NCI-H2227 treated with DMSO at 0.1 percent for 48 hours (cell line): ENCODE measurements at regions not wholly inside any gene's neighbourhood (a gene's known extent, or its start where the extent isn't known, plus 50 kb on each side); places are given as distances from the start of the nearest gene placed in this dataset.
A peak's percentile ranks its signal among the peaks of the same experiment; 100 is the strongest.
"Not testable (repeated sequence)": the region's sequence is repeated elsewhere in the genome, so short reads cannot be mapped to it uniquely, and the experiment has no call there.

Experiments
- DNase-seq: peaks from one replicate; lab custom pipeline; 2025; lab: John Stamatoyannopoulos, UW

- DNase-seq: no peak
Measured at GRCh38 chr3:80978216-80978969, 783.1 kb downstream of the GBE1 start.

GRCh38 chr3:80970292-80970691, 791.2 kb downstream of the GBE1 start:
- DNase-seq: no peak

GRCh38 chr3:80929576-80929975, 831.9 kb downstream of the GBE1 start:
- no peak for DNase-seq

- no peak for DNase-seq
Measured at GRCh38 chr3:80914854-80915253, 846.6 kb downstream of the GBE1 start.

GRCh38 chr3:80898211-80898610, 863.2 kb downstream of the GBE1 start:
- no peak for DNase-seq

DNA sequence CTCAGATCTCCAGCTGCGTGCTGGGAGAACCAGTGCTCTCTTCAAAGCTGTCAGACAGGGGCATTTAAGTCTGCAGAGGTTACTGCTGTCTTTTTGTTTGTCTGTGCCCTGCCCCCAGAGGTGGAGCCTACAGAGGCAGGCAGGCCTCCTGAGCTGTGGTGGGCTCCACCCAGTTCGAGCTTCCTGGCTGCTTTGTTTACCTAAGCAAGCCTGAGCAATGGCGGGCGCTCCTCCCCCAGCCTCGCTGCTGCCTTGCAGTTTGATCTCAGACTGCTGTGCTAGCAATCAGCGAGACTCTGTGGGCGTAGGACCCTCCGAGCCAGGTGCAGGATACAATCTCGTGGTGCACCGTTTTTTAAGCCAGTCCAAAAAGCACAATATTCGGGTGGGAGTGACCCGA, 864.4 kb downstream of the GBE1 start:
- DNase-seq: not testable (repeated sequence)

GRCh38 chr3:80890571-80890970, 870.9 kb downstream of the GBE1 start:
- DNase-seq: no peak

- DNase-seq: no peak
Measured at GRCh38 chr3:80889535-80889934, 871.9 kb downstream of the GBE1 start.

DNA sequence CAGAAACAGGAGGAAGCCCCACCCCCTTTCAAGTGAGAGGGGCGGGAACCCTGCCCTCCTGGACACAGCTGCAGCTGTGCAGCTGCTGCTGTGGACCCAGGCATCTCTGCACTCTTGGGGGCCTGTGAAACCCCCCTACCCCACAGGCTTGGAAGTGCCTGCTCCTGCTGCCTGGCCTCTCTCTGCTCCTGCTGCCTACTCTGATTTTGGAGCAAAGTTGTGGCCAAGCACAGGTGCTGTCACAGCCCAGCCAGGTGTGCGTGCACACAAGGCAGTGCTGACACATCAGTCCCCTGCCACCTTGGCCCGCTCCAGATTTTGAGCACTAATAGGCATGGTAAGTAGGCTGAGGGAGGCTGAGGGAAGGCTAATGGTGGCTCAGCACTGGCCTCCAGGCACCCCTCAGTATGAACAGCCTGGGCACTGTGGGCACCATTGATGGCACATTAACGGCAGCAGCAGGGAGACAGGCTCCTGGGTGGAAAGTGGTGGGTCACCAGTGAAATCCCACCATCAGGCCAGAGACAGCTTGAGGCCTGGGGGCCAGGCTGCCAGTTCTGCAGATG, 890.9 kb downstream of the GBE1 start:
- DNase-seq: no peak

DNA sequence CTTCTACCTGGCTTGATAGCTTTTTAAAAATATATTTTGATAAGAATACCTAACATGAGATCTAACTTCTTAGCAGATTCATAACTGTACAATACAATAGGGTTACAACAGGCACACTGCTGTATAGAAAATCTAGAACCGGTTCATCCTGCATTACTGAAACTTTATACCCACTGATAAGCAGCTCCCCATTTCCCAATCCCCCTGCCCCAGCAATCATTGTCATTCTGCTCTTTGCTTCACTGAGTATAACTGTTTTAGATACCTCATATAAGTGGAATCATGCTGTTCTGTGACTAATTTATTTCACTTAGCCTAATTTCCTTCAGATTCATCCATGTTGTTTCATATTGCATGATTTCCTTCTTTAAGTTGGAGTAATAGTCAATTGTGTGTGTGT, 906.0 kb downstream of the GBE1 start:
- DNase-seq: no peak

- no peak for DNase-seq
Measured at GRCh38 chr3:80836395-80836794, 925.0 kb downstream of the GBE1 start.

DNA sequence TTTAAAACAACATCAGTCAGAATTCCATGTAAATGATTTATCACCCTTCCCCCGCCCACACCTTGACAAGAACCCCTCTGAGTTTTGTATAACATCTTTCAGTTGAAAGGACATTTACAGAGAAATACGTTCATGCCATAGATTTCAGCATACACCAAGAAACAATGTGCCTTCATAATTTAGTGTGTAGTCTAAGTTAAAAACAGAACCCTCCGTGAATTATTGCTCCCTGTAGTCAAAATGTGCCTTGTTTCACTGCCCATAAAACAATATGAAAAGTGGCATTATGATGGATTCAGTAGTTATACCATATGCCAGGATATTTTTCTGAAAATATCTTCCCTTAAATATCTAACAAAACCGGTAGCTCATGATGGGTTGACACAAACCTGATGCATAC, 953.9 kb downstream of the GBE1 start:
- no peak for DNase-seq

GRCh38 chr3:80806673-80807072, 954.8 kb downstream of the GBE1 start:
- DNase-seq: no peak

- DNase-seq: no peak
Measured at GRCh38 chr3:80788914-80789313, 972.5 kb downstream of the GBE1 start.

DNA sequence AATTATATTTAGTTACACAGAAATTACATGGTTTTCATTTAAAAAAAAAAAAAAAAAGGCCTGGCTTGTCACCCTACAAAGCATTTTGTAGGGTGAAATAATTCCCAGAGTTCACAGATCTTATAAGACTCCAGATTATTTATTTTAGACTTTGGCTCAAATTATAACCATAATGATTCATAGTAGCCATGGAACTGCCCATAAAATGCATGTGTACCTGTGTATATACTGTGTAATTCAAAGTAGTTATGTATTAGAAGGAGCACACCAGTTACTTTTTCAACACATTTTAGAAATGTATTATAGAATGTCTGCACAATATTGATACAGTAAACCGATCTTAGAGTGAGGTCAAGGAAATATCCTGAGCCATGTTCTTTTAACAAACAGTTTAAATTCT, 975.6 kb downstream of the GBE1 start:
- no peak for DNase-seq

- peak; percentile 5 for DNase-seq
Measured at GRCh38 chr3:80785475-80785874, 976.0 kb downstream of the GBE1 start.

- no peak for DNase-seq
Measured at GRCh38 chr3:80771085-80771484, 990.4 kb downstream of the GBE1 start.

DNA sequence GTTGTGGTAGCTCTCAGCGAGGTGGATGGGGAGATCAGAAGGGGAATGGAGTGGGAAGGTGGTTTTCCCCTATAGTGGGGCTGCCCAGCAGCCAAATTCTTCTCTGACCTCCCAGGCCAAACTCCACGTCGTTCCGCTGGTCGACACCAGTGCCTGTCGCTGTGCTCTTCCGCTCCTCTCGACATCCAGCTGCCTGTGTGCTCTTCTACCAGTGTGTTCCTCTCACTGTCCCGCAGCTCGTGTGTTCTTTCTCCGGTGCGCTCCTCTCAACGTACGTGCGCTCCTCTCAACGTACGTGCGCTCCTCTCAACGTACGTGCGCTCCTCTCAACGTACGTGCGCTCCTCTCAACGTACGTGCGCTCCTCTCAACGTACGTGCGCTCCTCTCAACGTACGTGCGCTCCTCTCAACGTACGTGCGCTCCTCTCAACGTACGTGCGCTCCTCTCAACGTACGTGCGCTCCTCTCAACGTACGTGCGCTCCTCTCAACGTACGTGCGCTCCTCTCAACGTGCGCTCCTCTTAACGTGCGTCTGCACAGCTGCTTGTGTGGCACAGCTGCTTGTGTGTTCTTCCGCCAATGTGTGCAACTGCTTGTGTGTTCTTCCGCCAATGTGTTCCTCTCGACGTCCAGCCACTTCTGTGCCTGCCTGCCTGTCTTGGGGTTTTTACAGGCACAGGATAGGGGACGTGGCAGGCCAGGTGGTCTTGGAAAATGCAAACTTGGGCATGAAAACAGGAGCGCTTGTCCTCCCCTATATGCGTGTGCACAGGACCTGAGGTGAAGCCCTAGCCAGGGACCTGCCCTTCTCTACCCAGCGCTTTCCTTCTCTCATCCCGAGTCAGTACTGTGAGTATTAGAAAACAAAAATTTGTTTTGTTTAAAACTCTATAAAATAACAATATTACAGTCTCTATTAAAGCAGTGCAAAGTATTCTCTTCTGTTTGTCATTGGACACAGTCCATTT, 991.1 kb downstream of the GBE1 start:
- no peak for DNase-seq

GRCh38 chr3:80769683-80770082, 991.8 kb downstream of the GBE1 start:
- DNase-seq: no peak

DNA sequence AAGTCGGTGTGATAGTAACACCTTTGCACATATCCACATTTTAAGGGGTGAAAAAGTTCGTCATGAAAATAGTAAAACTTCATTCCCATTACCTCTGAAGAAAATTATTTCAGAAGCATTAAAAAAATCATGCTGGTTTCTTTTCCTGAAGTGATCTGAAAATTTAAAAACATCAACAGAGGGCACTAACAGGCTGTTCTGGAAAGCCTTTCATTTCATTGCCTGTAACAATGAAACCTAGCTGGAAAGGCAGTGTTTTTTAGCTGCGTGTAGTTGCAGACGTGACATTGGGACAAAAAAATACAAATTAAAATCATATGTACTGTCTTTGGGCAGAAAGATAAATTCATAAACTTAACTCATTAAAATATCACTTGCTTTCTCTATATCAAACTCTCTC, 993.8 kb downstream of the GBE1 start:
- DNase-seq: no peak

- DNase-seq: no peak
Measured at GRCh38 chr3:80754969-80755368, 987.2 kb upstream of the ROBO1 start.

DNA sequence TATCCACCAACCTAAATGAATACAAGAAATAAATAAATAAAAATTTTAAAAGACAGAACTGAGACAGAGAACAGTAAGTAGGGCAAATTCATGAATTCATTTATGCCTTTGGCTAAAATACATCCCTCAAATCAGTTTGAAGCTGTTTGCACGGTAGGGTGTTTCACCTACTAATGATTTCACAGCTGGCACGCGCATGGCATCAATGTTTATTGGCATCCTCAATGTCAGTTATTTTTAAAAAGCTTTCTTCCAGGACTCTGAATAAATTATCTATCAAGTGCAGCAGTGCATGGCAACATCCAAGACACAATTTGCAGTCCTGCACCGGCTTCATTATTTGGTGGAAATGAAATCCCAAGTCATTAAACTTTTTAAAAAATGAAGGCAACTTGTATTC, 985.2 kb upstream of the ROBO1 start:
- no peak for DNase-seq

DNA sequence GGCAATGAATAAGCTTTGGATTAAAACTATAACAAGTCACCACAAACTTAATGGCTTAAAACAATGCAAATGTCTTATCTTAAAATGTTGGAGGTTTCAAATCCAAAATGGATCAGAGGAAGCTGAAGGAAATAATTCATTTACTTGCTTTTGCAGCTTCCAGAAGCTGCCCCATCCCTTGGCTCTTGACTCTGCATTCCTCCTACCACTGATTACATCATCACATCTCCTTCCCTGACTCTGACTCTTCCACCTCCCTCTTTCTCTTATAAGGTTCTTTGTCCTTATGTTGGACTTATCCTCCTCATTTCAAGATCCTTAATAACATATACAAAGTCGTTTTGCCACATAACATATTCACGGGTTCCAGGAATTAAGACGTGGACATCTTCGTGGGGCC, 982.8 kb upstream of the ROBO1 start:
- no peak for DNase-seq
